CD4-positive, alpha-beta memory T cell (primary cell): ENCODE measurements at regions not wholly inside any gene's neighbourhood (a gene's known extent, or its start where the extent isn't known, plus 50 kb on each side); places are given as distances from the start of the nearest gene placed in this dataset.

Source experiments
- CTCF ChIA-PET: fragments of 350-600 bp; sonication (Branson Sonifier 250); formaldehyde crosslinking; loops from one replicate; lab custom pipeline; 2021; ENCODE audit warnings: inconsistent platforms; ENCODE audit not compliant: partially characterized antibody; lab: Charles Lee
- POLR2A ChIA-PET: fragments of 350-600 bp; sonication (Branson Sonifier 250); formaldehyde crosslinking; loops from one replicate; lab custom pipeline; 2021; ENCODE audit not compliant: partially characterized antibody; lab: Charles Lee
- DNase-seq, 5 donors: peaks; one replicate each; pipeline versions ENCODE4 v3.0.0 to v3.0.0-alpha.2; 2020 to 2022; ENCODE audit warnings: mixed read lengths in 1 of 5
- H3K27ac ChIP-seq: one replicate; pipeline ENCODE4 v1.7.0; 2013; ENCODE audit warnings: low read depth, low read length
- H3K27me3 ChIP-seq: 2 replicates; pipeline ENCODE4 v1.7.0; 2013; ENCODE audit warnings: mild to moderate bottlenecking, low read length, moderate library complexity; ENCODE audit not compliant: insufficient read depth
- H3K36me3 ChIP-seq: 2 replicates; pipeline ENCODE4 v1.7.0; 2013; ENCODE audit warnings: mild to moderate bottlenecking, low read length, moderate library complexity; ENCODE audit not compliant: insufficient read depth
- H3K4me1 ChIP-seq: 2 replicates; pipeline ENCODE4 v1.7.0; 2013; ENCODE audit warnings: mild to moderate bottlenecking, low read length, moderate library complexity; ENCODE audit not compliant: insufficient read depth
- H3K4me3 ChIP-seq, 2 donors: one replicate each; pipeline ENCODE4 v1.7.0; 2013; ENCODE audit warnings: low read length in 2 of 2, mild to moderate bottlenecking in 1 of 2
- H3K9me3 ChIP-seq, 2 donors: one replicate each; pipeline ENCODE4 v1.7.0; 2013; ENCODE audit warnings: low read length in 2 of 2, control low read depth in 1 of 2; ENCODE audit not compliant: control insufficient read depth in 1 of 2
- H3K27ac Mint-ChIP-seq, 7 donors: one replicate each; pipeline ENCODE4 v1.8.0; 2020 to 2021; ENCODE audit warnings: mixed read lengths in 7 of 7, mild to moderate bottlenecking in 6 of 7, inconsistent platforms in 3 of 7, moderate library complexity in 3 of 7
- H3K27me3 Mint-ChIP-seq, 2 donors: one replicate each; pipeline ENCODE4 v1.8.0; 2020 to 2021; ENCODE audit warnings: mixed read lengths in 2 of 2
- H3K36me3 Mint-ChIP-seq, 2 donors: one replicate each; pipeline ENCODE4 v1.8.0; 2020 to 2021; ENCODE audit warnings: mixed read lengths in 2 of 2, inconsistent platforms in 1 of 2, mild to moderate bottlenecking in 1 of 2
- H3K4me1 Mint-ChIP-seq, 4 donors: one replicate each; pipeline ENCODE4 v1.8.0; 2020 to 2021; ENCODE audit warnings: mixed read lengths in 4 of 4, mild to moderate bottlenecking in 1 of 4
- H3K4me3 Mint-ChIP-seq, 8 donors: one replicate each; pipeline ENCODE4 v1.8.0; 2020 to 2021; ENCODE audit warnings: mixed read lengths in 8 of 8, mild to moderate bottlenecking in 7 of 8, moderate library complexity in 6 of 8, inconsistent platforms in 3 of 8
- H3K9me3 Mint-ChIP-seq, 8 donors: one replicate each; pipeline ENCODE4 v1.8.0; 2020 to 2021; ENCODE audit warnings: mixed read lengths in 8 of 8, mild to moderate bottlenecking in 5 of 8, inconsistent platforms in 3 of 8, moderate library complexity in 1 of 8
- intact Hi-C: fragments of 100-400 bp; cut with micrococcal nuclease; formaldehyde crosslinking; loops from one replicate; pipeline ENCODE4 v1.15.1; 2023

DNA sequence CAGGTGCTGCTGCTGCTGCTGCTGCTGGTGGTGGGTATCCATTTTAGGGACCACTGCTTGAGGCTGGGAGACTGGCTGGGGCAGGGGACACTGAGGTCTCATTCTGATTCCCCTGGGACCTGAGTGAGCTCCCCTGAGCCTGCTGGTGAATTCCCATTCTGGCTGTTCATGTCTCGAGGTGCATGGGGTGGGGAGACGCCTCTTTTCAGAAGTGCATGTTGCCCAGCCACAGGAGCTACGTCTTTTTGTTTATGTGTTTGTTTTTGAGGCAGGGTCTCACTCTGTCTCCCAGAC is 133.4 kb downstream of the RHOU start:
- Histone ChIP-seq H3K27me3 (no peaks in the 10 kb centered on the region), H3K4me1 (peaks cover 11% of the 10 kb centered on the region), H3K36me3 (no peaks in the 10 kb centered on the region), H3K4me3 (no peak overlapping the region), H3K9me3 (no peaks in the 10 kb centered on the region), H3K27ac (no peak overlapping the region)
- Mint-ChIP-seq H3K9me3 (no peaks in the 10 kb centered on the region), H3K27ac (no peak overlapping the region), H3K4me3 (no peak overlapping the region), H3K36me3 (no peaks in the 10 kb centered on the region), H3K27me3 (no peaks in the 10 kb centered on the region), H3K4me1 (peaks cover 7 to 15% (median 9%) of the 10 kb centered on the region in 4 donors)
- intact Hi-C loops = no loop called here
- DNase-seq = no peak
- ChIA-PET POLR2A (no interaction called here), CTCF (no interaction called here)

DNA sequence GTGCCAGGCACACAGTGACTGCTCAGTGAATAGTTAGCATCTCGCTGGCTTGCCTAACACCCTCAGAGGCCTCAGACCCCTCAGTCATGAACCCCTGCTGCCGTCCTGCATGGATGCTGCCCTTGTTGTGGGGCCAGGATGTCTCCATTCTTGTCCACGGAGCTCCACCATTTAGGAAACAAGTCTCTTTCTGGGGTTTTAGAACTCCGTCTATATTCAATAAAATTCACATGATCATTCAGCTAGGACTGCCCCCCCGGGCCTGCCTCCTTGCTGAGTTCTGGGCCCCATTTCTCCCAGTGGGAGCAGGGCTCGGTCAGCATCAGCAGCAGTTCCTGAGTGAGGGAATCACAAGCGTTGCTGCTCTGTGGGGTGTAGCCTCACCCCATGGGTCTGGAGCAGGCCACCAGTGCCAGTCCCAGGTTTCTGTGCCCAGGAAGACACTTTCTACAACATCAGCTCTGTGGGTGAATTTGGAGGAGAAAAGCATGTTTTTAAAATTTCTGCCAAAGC is 134.1 kb downstream of the RHOU start:
- peak overlapping the region in 2 of 7 donors; percentile 1 to 11 for H3K27ac Mint-ChIP-seq
- CTCF ChIA-PET = interaction anchor here (0.8 kb wide), 1 partner anchor 11 kb away, joined by 3 read pairs; no protein-coding TSS in a partner anchor

DNA sequence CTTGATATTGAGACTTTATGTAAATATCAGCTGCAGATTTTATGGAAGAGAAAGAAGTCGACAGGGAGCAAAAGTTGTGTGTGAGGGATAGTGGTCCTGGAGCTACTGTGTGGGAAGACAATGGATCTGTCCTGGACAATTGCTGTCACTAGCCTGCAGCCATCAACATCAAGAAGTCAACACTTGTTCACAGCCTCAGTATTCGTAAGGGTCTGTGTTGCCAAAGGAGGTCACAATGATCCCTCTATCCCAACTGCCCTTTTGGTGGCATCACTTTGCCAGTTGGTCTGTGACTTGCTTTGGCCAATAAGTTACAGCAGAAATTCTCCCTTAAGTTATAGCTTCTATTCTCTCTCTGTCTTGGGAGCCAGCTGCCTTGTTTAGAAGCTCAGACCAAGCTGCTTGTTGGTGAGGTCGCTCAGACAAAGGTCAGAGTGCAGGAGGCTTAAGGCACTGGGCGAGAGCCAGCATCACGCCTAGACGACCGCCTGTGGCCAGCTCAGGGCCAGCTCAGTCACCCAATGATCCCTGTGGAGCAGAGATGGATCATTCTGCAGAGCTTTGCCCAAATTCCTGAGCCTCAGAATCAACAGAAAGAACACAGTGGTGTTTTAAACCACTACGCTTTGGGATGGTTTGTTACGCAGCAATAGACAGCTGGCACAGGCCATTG is 134.9 kb downstream of the RHOU start:
- Mint-ChIP-seq H3K27ac (no peak overlapping the region), H3K27me3 (no peaks in the 10 kb centered on the region), H3K4me1 (peaks cover 0 to 4% (median under 1%) of the 10 kb centered on the region in 4 donors), H3K36me3 (no peaks in the 10 kb centered on the region), H3K4me3 (no peak overlapping the region), H3K9me3 (no peaks in the 10 kb centered on the region)
- H3K27me3 ChIP-seq = no peaks in the 10 kb centered on the region
- DNase-seq = no peak
- H3K27ac ChIP-seq = no peak overlapping the region
- H3K4me1 ChIP-seq = no peaks in the 10 kb centered on the region
- intact Hi-C loops = no loop called here
- no peaks in the 10 kb centered on the region for H3K36me3 ChIP-seq
- ChIA-PET POLR2A (no interaction called here), CTCF (interaction anchor here (0.8 to 1.3 kb wide), 2 partner anchors 10 to 357 kb away, joined by 3 read pairs; no protein-coding TSS in a partner anchor)
- no peak overlapping the region for H3K4me3 ChIP-seq
- H3K9me3 ChIP-seq = no peaks in the 10 kb centered on the region

More for the DNA sequence above, 134.1 kb downstream of the RHOU start:
- POLR2A ChIA-PET = no interaction called here
- Histone ChIP-seq H3K27ac (no peak overlapping the region), H3K27me3 (no peaks in the 10 kb centered on the region), H3K36me3 (no peaks in the 10 kb centered on the region), H3K9me3 (no peaks in the 10 kb centered on the region), H3K4me3 (no peak overlapping the region), H3K4me1 (peaks cover 4% of the 10 kb centered on the region)
- Mint-ChIP-seq H3K9me3 (no peaks in the 10 kb centered on the region), H3K27me3 (no peaks in the 10 kb centered on the region), H3K36me3 (no peaks in the 10 kb centered on the region), H3K4me1 (peaks cover 2 to 8% (median 3%) of the 10 kb centered on the region in 4 donors), H3K4me3 (no peak overlapping the region)
- intact Hi-C loops = no loop called here
- no peak for DNase-seq

DNA sequence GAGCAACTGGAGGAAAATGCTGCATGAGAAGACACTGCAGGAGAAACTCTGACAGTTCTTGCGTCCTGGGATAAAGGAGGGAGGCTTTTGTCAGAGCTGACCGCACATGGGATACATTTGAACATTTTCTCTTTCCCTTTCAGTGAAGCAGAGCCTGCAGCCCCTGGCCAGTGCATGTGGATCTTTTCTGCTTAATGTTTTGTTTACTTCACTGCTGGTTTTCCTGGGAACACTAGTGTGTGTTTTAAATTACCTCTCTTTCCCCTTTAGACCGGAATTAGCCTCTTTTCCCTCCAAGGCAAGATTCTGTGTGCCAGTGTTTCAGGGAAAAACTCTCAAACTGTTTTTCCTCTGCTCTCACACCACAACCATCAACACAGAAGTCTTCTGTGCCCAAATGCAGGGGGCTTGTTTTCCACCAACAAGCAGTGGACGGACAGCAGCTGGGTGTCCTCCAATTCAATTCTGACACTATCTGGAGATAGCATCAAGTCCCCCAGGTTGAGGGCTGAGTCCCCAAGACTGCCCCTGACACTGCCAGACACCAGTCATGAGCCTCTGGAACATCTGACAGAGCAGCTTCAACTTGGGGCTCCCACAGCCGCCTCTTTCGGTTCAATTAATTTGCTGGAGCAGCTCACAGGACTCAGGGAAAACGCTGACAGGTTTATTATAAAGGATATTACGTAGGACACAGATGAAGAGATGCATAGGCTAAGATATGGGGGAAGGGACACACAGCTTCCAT is 136.2 kb downstream of the RHOU start:
- Histone ChIP-seq H3K27me3 (no peaks in the 10 kb centered on the region), H3K4me3 (no peak overlapping the region), H3K27ac (no peak overlapping the region), H3K4me1 (no peaks in the 10 kb centered on the region), H3K9me3 (no peaks in the 10 kb centered on the region), H3K36me3 (no peaks in the 10 kb centered on the region)
- ChIA-PET POLR2A (no interaction called here), CTCF (interaction anchor here (1.3 kb wide), 1 partner anchor 356 kb away, joined by 3 read pairs; no protein-coding TSS in a partner anchor)
- Mint-ChIP-seq H3K36me3 (no peaks in the 10 kb centered on the region), H3K4me1 (peaks cover 0 to 3% (median 0%) of the 10 kb centered on the region in 4 donors), H3K27ac (no peak overlapping the region), H3K9me3 (no peaks in the 10 kb centered on the region), H3K27me3 (no peaks in the 10 kb centered on the region), H3K4me3 (no peak overlapping the region)
- intact Hi-C loops = no loop called here
- DNase-seq = no peak

DNA sequence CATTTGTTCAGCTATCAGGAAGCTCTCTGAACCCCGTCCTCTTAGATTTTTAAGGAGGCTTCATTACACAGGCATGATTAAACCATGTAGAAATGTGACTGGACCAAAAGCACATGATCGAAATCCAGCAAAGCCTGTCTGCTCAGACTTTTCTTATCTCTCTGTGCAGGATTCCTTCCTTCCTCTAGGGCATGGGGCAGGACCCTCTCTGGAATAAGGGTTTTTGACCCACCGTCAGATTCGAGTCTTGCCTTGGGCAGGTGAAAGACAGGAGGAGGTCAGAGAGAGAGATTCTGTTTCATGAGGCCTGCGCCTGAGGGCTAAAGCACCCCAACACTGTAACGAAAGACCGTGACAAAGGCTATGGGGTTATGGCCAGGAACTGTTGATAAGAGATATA is 136.8 kb downstream of the RHOU start:
- no peak overlapping the region for H3K4me3 ChIP-seq
- ChIA-PET POLR2A (interaction anchor here (0.7 kb wide), 1 partner anchor 7 kb away, joined by 3 read pairs; no protein-coding TSS in a partner anchor), CTCF (no interaction called here)
- H3K4me1 Mint-ChIP-seq = no peaks in the 10 kb centered on the region
- H3K9me3 Mint-ChIP-seq = no peaks in the 10 kb centered on the region
- no peaks in the 10 kb centered on the region for H3K36me3 ChIP-seq
- no peak overlapping the region for H3K4me3 Mint-ChIP-seq
- no peaks in the 10 kb centered on the region for H3K27me3 Mint-ChIP-seq
- no peaks in the 10 kb centered on the region for H3K36me3 Mint-ChIP-seq
- intact Hi-C loops = no loop called here
- no peaks in the 10 kb centered on the region for H3K4me1 ChIP-seq
- no peaks in the 10 kb centered on the region for H3K9me3 ChIP-seq
- H3K27me3 ChIP-seq = no peaks in the 10 kb centered on the region
- no peak overlapping the region for H3K27ac Mint-ChIP-seq
- DNase-seq = no peak
- no peak overlapping the region for H3K27ac ChIP-seq

DNA sequence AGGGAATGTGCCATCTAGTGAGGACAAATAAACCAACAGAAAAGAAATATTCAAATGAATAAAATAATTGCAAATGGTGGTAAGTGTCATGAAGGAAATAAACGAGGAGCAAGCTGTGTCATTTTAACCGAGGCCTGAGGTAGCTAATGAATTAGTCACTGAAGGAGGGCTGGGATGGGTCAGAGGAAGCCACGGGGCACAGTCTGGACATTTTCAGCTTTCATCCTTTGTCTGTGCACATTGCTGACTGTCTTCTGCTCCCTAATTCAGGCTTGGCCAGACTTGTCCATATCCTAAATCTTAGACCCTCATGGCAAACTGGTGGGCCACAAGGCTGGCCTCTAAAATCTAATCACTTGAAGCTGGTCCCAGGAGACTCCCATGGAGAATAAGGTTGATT is 138.4 kb downstream of the RHOU start:
- Mint-ChIP-seq H3K36me3 (no peaks in the 10 kb centered on the region), H3K27ac (no peak overlapping the region), H3K9me3 (no peaks in the 10 kb centered on the region), H3K4me3 (no peak overlapping the region), H3K4me1 (no peaks in the 10 kb centered on the region), H3K27me3 (no peaks in the 10 kb centered on the region)
- DNase-seq = no peak
- intact Hi-C loops = no loop called here
- no peaks in the 10 kb centered on the region for H3K4me1 ChIP-seq
- ChIA-PET POLR2A (no interaction called here), CTCF (interaction anchor here (1.1 kb wide), 1 partner anchor 357 kb away, joined by 3 read pairs; no protein-coding TSS in a partner anchor)
- H3K27ac ChIP-seq = no peak overlapping the region
- H3K4me3 ChIP-seq = no peak overlapping the region
- no peaks in the 10 kb centered on the region for H3K9me3 ChIP-seq
- H3K36me3 ChIP-seq = no peaks in the 10 kb centered on the region
- H3K27me3 ChIP-seq = no peaks in the 10 kb centered on the region

DNA sequence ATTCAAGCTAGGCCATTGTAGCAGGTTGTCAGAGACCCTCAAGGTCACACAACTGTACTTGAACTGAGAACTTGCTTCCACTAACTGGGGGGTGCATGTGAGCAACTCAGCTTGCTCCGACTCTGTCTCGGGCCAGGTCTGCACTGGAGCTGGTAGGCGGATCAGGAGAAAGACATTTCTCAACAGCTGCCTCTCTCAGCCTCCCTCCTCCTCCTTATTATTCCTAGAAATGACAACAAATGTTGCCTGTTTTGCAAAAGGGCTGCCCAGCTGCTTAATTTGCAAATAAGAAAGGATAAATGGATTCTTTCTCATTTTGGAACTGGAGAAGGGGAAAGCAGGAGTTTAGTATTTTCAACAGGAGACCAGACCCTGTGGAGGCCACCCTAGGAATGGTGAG is 140.5 kb downstream of the RHOU start:
- Mint-ChIP-seq H3K27me3 (peaks cover 0 to 1% of the 10 kb centered on the region in 2 donors), H3K4me3 (no peak overlapping the region), H3K27ac (no peak overlapping the region), H3K9me3 (peaks cover 0 to 5% (median 0%) of the 10 kb centered on the region in 8 donors), H3K4me1 (no peaks in the 10 kb centered on the region), H3K36me3 (no peaks in the 10 kb centered on the region)
- H3K27me3 ChIP-seq = no peaks in the 10 kb centered on the region
- intact Hi-C loops = no loop called here
- no peak overlapping the region for H3K4me3 ChIP-seq
- no peaks in the 10 kb centered on the region for H3K36me3 ChIP-seq
- ChIA-PET CTCF (no interaction called here), POLR2A (no interaction called here)
- H3K4me1 ChIP-seq = no peaks in the 10 kb centered on the region
- no peak overlapping the region for H3K27ac ChIP-seq
- H3K9me3 ChIP-seq = no peaks in the 10 kb centered on the region
- DNase-seq = no peak
